ENCODE measurements at regions not wholly inside any gene's neighbourhood (a gene's known extent, or its start where the extent isn't known, plus 50 kb on each side); places are given as distances from the start of the nearest gene placed in this dataset.

- no peak overlapping the region for H2AFZ ChIP-seq (ENCODE audit: low read depth)
- H3K27ac ChIP-seq, result no peak overlapping the region
- H3K4me3 ChIP-seq (IDR thresholded peaks at IDR 0.05; ENCODE audit: insufficient read depth, low read depth, low read length), result no peak overlapping the region
- no peak overlapping the region for H3K9ac ChIP-seq
- no peaks in the 10 kb centered on the region for H3K27me3 ChIP-seq (ENCODE audit: insufficient read depth, low read depth)
- H3K36me3 ChIP-seq (ENCODE audit: insufficient read depth), result no peaks in the 10 kb centered on the region
- H3K79me2 ChIP-seq (ENCODE audit: insufficient read depth, low read depth), result no peaks in the 10 kb centered on the region
- H3K4me2 ChIP-seq, result no peak overlapping the region
- H4K20me1 ChIP-seq (ENCODE audit: insufficient read depth), result no peaks in the 10 kb centered on the region
- no peak for TF ChIP-seq CTCF (conservative IDR thresholded peaks at IDR 0.05; ENCODE audit: low read depth, low read length)
- no peaks in the 10 kb centered on the region for H3K4me1 ChIP-seq (ENCODE audit: low read depth, poor library complexity, severe bottlenecking)
These were observed 1155.2 kb upstream of the AUTS2 start for GRCh38 chr7:68442931-68443631.

GRCh38 chr7:68444042-68444441, 1154.2 kb upstream of the AUTS2 start:
- no peaks in the 10 kb centered on the region for H3K79me2 ChIP-seq (ENCODE audit: insufficient read depth, low read depth)
- H3K4me2 ChIP-seq, result no peak overlapping the region
- no peaks in the 10 kb centered on the region for H3K27me3 ChIP-seq (ENCODE audit: insufficient read depth, low read depth)
- H3K9ac ChIP-seq, result no peak overlapping the region
- H2AFZ ChIP-seq (ENCODE audit: low read depth), result no peak overlapping the region
- H4K20me1 ChIP-seq (ENCODE audit: insufficient read depth), result no peaks in the 10 kb centered on the region
- no peaks in the 10 kb centered on the region for H3K36me3 ChIP-seq (ENCODE audit: insufficient read depth)
- no peak overlapping the region for H3K4me3 ChIP-seq (IDR thresholded peaks at IDR 0.05; ENCODE audit: insufficient read depth, low read depth, low read length)
- H3K27ac ChIP-seq, result no peak overlapping the region
- no peaks in the 10 kb centered on the region for H3K4me1 ChIP-seq (ENCODE audit: low read depth, poor library complexity, severe bottlenecking)
- no peak for TF ChIP-seq CTCF (conservative IDR thresholded peaks at IDR 0.05; ENCODE audit: low read depth, low read length)

GRCh38 chr7:68444956-68445355, 1153.3 kb upstream of the AUTS2 start:
- Histone ChIP-seq H3K27ac (no peak overlapping the region), H4K20me1 (ENCODE audit: insufficient read depth) (no peaks in the 10 kb centered on the region), H2AFZ (ENCODE audit: low read depth) (no peak overlapping the region), H3K27me3 (ENCODE audit: insufficient read depth, low read depth) (no peaks in the 10 kb centered on the region), H3K79me2 (ENCODE audit: insufficient read depth, low read depth) (no peaks in the 10 kb centered on the region), H3K4me2 (no peak overlapping the region), H3K4me1 (ENCODE audit: low read depth, poor library complexity, severe bottlenecking) (no peaks in the 10 kb centered on the region), H3K36me3 (ENCODE audit: insufficient read depth) (no peaks in the 10 kb centered on the region), H3K4me3 (IDR thresholded peaks at IDR 0.05; ENCODE audit: insufficient read depth, low read depth, low read length) (no peak overlapping the region), H3K9ac (no peak overlapping the region)
- TF ChIP-seq CTCF (conservative IDR thresholded peaks at IDR 0.05; ENCODE audit: low read depth, low read length), result no peak

DNA sequence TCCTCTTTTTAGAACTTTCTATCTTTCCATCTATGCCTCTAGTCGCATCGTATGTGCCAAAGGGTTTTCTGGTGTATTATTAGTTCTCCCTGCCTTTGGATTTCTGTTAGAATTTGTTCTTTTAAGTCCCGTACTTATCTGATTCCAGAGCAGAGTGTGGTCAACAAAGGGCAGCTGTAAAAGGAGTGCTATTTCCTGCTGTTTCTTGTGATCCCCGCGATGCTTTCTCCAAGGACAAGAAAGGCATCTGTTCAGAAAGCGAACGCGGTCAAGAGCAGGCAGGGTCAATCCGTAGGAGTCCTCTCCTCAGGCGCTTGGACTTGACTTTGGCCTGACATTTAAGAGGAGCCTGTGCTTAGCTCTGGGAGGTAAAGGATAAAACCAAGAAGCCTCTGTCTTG, 1152.1 kb upstream of the AUTS2 start:
- Histone ChIP-seq H3K79me2 (ENCODE audit: insufficient read depth, low read depth) (no peaks in the 10 kb centered on the region), H3K9ac (no peak overlapping the region), H2AFZ (ENCODE audit: low read depth) (no peak overlapping the region), H4K20me1 (ENCODE audit: insufficient read depth) (no peaks in the 10 kb centered on the region), H3K4me2 (no peak overlapping the region), H3K27me3 (ENCODE audit: insufficient read depth, low read depth) (no peaks in the 10 kb centered on the region), H3K27ac (no peak overlapping the region), H3K4me3 (IDR thresholded peaks at IDR 0.05; ENCODE audit: insufficient read depth, low read depth, low read length) (no peak overlapping the region), H3K36me3 (ENCODE audit: insufficient read depth) (no peaks in the 10 kb centered on the region), H3K4me1 (ENCODE audit: low read depth, poor library complexity, severe bottlenecking) (no peaks in the 10 kb centered on the region)
- no peak for TF ChIP-seq CTCF (conservative IDR thresholded peaks at IDR 0.05; ENCODE audit: low read depth, low read length)
